ENCODE measurements at regions not wholly inside any gene's neighbourhood (a gene's known extent, or its start where the extent isn't known, plus 50 kb on each side); places are given as distances from the start of the nearest gene placed in this dataset.

DNA sequence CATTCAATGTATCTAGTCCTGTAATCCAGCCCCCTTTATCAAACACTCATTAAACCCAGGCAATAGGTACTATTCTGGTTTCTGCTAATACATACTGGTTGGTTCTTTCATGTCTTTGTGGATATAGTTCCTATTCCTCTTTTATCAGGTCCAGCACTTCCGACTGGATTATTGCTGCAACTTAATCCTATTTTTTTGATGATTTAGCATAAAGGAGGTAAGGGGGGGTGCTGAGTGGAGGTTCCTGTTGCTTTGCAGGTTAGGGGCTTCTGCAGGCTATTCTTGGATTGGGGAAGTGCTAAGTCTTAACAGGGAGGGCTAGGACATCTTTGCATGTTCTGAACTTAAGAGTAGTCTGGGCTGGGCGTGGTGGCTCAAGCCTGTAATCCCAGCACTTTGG, 377.7 kb downstream of the FGF10 start:
- TF ChIP-seq, protein P1, sequence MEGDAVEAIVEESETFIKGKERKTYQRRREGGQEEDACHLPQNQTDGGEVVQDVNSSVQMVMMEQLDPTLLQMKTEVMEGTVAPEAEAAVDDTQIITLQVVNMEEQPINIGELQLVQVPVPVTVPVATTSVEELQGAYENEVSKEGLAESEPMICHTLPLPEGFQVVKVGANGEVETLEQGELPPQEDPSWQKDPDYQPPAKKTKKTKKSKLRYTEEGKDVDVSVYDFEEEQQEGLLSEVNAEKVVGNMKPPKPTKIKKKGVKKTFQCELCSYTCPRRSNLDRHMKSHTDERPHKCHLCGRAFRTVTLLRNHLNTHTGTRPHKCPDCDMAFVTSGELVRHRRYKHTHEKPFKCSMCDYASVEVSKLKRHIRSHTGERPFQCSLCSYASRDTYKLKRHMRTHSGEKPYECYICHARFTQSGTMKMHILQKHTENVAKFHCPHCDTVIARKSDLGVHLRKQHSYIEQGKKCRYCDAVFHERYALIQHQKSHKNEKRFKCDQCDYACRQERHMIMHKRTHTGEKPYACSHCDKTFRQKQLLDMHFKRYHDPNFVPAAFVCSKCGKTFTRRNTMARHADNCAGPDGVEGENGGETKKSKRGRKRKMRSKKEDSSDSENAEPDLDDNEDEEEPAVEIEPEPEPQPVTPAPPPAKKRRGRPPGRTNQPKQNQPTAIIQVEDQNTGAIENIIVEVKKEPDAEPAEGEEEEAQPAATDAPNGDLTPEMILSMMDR (IDR thresholded peaks at IDR 0.05) = no peak
- TF ChIP-seq POLR2A (IDR thresholded peaks at IDR 0.05) = no peak

Data from stomach (tissue), 4 donors.